ENCODE measurements at regions not wholly inside any gene's neighbourhood (a gene's known extent, or its start where the extent isn't known, plus 50 kb on each side); places are given as distances from the start of the nearest gene placed in this dataset.

GRCh38 chr2:126748929-126749518, 93.1 kb downstream of the GYPC start (continued):
- no peak for TF ChIP-seq BACH2 (CRISPR knock-in tag; IDR thresholded peaks at IDR 0.05; ENCODE audit: borderline replicate concordance)
- no peak for TF ChIP-seq ZNF70 (CRISPR knock-in tag; IDR thresholded peaks at IDR 0.05)
- TF ChIP-seq RARB (CRISPR knock-in tag; IDR thresholded peaks at IDR 0.05): no peak
- no peak for TF ChIP-seq TCF4 (CRISPR knock-in tag; IDR thresholded peaks at IDR 0.05; ENCODE audit: borderline replicate concordance)
- TF ChIP-seq ESRRG (CRISPR knock-in tag; IDR thresholded peaks at IDR 0.05): no peak
- TF ChIP-seq SNAI2 (CRISPR knock-in tag; IDR thresholded peaks at IDR 0.05): no peak

GRCh38 chr2:126749537-126749936, 93.6 kb downstream of the GYPC start:
- ATAC-seq: no peak
- TF ChIP-seq CSRNP3 (CRISPR knock-in tag; IDR thresholded peaks at IDR 0.05) (no peak), ZFP3 (CRISPR knock-in tag; IDR thresholded peaks at IDR 0.05) (no peak), TOX (CRISPR knock-in tag; IDR thresholded peaks at IDR 0.05; ENCODE audit: borderline replicate concordance) (no peak), PPARA (CRISPR knock-in tag; IDR thresholded peaks at IDR 0.05; ENCODE audit: borderline replicate concordance) (no peak), POU6F1 (CRISPR knock-in tag; IDR thresholded peaks at IDR 0.05; ENCODE audit: borderline replicate concordance, low read depth) (no peak), CSDC2 (CRISPR knock-in tag; IDR thresholded peaks at IDR 0.05) (no peak), ZFP30 (CRISPR knock-in tag; IDR thresholded peaks at IDR 0.05) (no peak), TCF4 (CRISPR knock-in tag; IDR thresholded peaks at IDR 0.05; ENCODE audit: borderline replicate concordance) (no peak), ZNF565 (CRISPR knock-in tag; conservative IDR thresholded peaks at IDR 0.05; ENCODE audit: low read depth) (no peak), ISL1 (CRISPR knock-in tag; IDR thresholded peaks at IDR 0.05) (no peak), ARNTL (CRISPR knock-in tag; IDR thresholded peaks at IDR 0.05; ENCODE audit: borderline replicate concordance, low read depth) (no peak), ZNF8 (CRISPR knock-in tag; IDR thresholded peaks at IDR 0.05) (no peak), ZNF70 (CRISPR knock-in tag; IDR thresholded peaks at IDR 0.05) (no peak), ESRRG (CRISPR knock-in tag; IDR thresholded peaks at IDR 0.05) (no peak), ZC3H10 (CRISPR knock-in tag; IDR thresholded peaks at IDR 0.05) (no peak), CREB5 (CRISPR knock-in tag; IDR thresholded peaks at IDR 0.05; ENCODE audit: low read depth) (no peak), BACH2 (CRISPR knock-in tag; IDR thresholded peaks at IDR 0.05; ENCODE audit: borderline replicate concordance) (no peak), GLIS3 (CRISPR knock-in tag; IDR thresholded peaks at IDR 0.05) (no peak)

- no peak for ATAC-seq
- TF ChIP-seq ZFP30 (CRISPR knock-in tag; IDR thresholded peaks at IDR 0.05): no peak
- TF ChIP-seq CSRNP3 (CRISPR knock-in tag; IDR thresholded peaks at IDR 0.05): no peak
- no peak for TF ChIP-seq RARB (CRISPR knock-in tag; IDR thresholded peaks at IDR 0.05)
- TF ChIP-seq OSR1 (CRISPR knock-in tag; IDR thresholded peaks at IDR 0.05): no peak
- no peak for TF ChIP-seq ISL1 (CRISPR knock-in tag; IDR thresholded peaks at IDR 0.05)
- TF ChIP-seq ZNF70 (CRISPR knock-in tag; IDR thresholded peaks at IDR 0.05): no peak
- no peak for TF ChIP-seq ESRRG (CRISPR knock-in tag; IDR thresholded peaks at IDR 0.05)
- TF ChIP-seq ZC3H10 (CRISPR knock-in tag; IDR thresholded peaks at IDR 0.05): no peak
- TF ChIP-seq CREB5 (CRISPR knock-in tag; IDR thresholded peaks at IDR 0.05; ENCODE audit: low read depth): no peak
- no peak for TF ChIP-seq PATZ1 (CRISPR knock-in tag; IDR thresholded peaks at IDR 0.05; ENCODE audit: borderline replicate concordance)
- TF ChIP-seq PPARA (CRISPR knock-in tag; IDR thresholded peaks at IDR 0.05; ENCODE audit: borderline replicate concordance): no peak
- TF ChIP-seq TSHZ2 (CRISPR knock-in tag; IDR thresholded peaks at IDR 0.05): no peak
- TF ChIP-seq ZFP3 (CRISPR knock-in tag; IDR thresholded peaks at IDR 0.05): no peak
- no peak for TF ChIP-seq ZNF8 (CRISPR knock-in tag; IDR thresholded peaks at IDR 0.05)
- no peak for TF ChIP-seq POU6F1 (CRISPR knock-in tag; IDR thresholded peaks at IDR 0.05; ENCODE audit: borderline replicate concordance, low read depth)
- no peak for TF ChIP-seq ARNTL (CRISPR knock-in tag; IDR thresholded peaks at IDR 0.05; ENCODE audit: borderline replicate concordance, low read depth)
Observed at GRCh38 chr2:126750506-126750905, 94.5 kb downstream of the GYPC start.
